ENCODE measurements at regions not wholly inside any gene's neighbourhood (a gene's known extent, or its start where the extent isn't known, plus 50 kb on each side); places are given as distances from the start of the nearest gene placed in this dataset.
A peak's percentile ranks its signal among the peaks of the same experiment; 100 is the strongest.
"Not testable (repeated sequence)": the region's sequence is repeated elsewhere in the genome, so short reads cannot be mapped to it uniquely, and the experiment has no call there.

- not testable (repeated sequence) for H3K4me2 ChIP-seq (ENCODE audit: low read length); H3K4me3 ChIP-seq (ENCODE audit: insufficient read depth, low read depth, low read length); H2AFZ ChIP-seq (ENCODE audit: low read depth, low read length); H3K9me3 ChIP-seq (ENCODE audit: insufficient read depth, low read depth, low read length); H3K36me3 Mint-ChIP-seq (ENCODE audit: low read depth, unreplicated experiment); H3K27me3 ChIP-seq (ENCODE audit: insufficient read depth, low read length); H3K36me3 ChIP-seq (ENCODE audit: insufficient read depth, low read length); FAIRE-seq; DNase-seq (ENCODE audit: low read depth); H4K20me1 ChIP-seq (ENCODE audit: insufficient read depth, low read length); H3K9me3 Mint-ChIP-seq (ENCODE audit: unreplicated experiment); H3K27ac ChIP-seq (ENCODE audit: low read depth, low read length); H3K4me3 Mint-ChIP-seq (ENCODE audit: unreplicated experiment); H3K79me2 ChIP-seq (ENCODE audit: insufficient read depth, low read length); H3K27me3 Mint-ChIP-seq (ENCODE audit: low read depth, unreplicated experiment); H3K9ac ChIP-seq (ENCODE audit: low read length)
- H3K27ac Mint-ChIP-seq (ENCODE audit: unreplicated experiment): peak overlapping the region; percentile 72
- peaks cover 12% of the 10 kb centered on the region for H3K4me1 ChIP-seq (ENCODE audit: insufficient read depth, low read length)
- peaks cover 13% of the 10 kb centered on the region for H3K4me1 Mint-ChIP-seq (ENCODE audit: low read depth, unreplicated experiment)
These were observed 114.4 kb upstream of the ZNF469 start for GRCh38 chr16:88268186-88268970.

- H3K79me2 ChIP-seq (ENCODE audit: insufficient read depth, low read length); H3K9me3 ChIP-seq (ENCODE audit: insufficient read depth, low read depth, low read length); H3K4me2 ChIP-seq (ENCODE audit: low read length); H3K27ac ChIP-seq (ENCODE audit: low read depth, low read length); H3K4me3 ChIP-seq (ENCODE audit: insufficient read depth, low read depth, low read length); H3K4me1 ChIP-seq (ENCODE audit: insufficient read depth, low read length); H3K36me3 ChIP-seq (ENCODE audit: insufficient read depth, low read length); H3K4me3 Mint-ChIP-seq (ENCODE audit: unreplicated experiment); H3K27me3 ChIP-seq (ENCODE audit: insufficient read depth, low read length); H3K27me3 Mint-ChIP-seq (ENCODE audit: low read depth, unreplicated experiment); H3K36me3 Mint-ChIP-seq (ENCODE audit: low read depth, unreplicated experiment); FAIRE-seq; H2AFZ ChIP-seq (ENCODE audit: low read depth, low read length); H3K9ac ChIP-seq (ENCODE audit: low read length); H4K20me1 ChIP-seq (ENCODE audit: insufficient read depth, low read length); H3K9me3 Mint-ChIP-seq (ENCODE audit: unreplicated experiment): not testable (repeated sequence)
- DNase-seq (ENCODE audit: low read depth): peak; percentile 49
- Mint-ChIP-seq H3K4me1 (ENCODE audit: low read depth, unreplicated experiment) (peaks cover 12% of the 10 kb centered on the region), H3K27ac (ENCODE audit: unreplicated experiment) (peak overlapping the region; percentile 82)
These were observed 112.5 kb upstream of the ZNF469 start for GRCh38 chr16:88270171-88270790.

- not testable (repeated sequence) for H3K36me3 ChIP-seq (ENCODE audit: insufficient read depth, low read length); FAIRE-seq; H3K4me2 ChIP-seq (ENCODE audit: low read length); H2AFZ ChIP-seq (ENCODE audit: low read depth, low read length); H3K79me2 ChIP-seq (ENCODE audit: insufficient read depth, low read length); H3K4me3 Mint-ChIP-seq (ENCODE audit: unreplicated experiment); H3K36me3 Mint-ChIP-seq (ENCODE audit: low read depth, unreplicated experiment); H3K27me3 ChIP-seq (ENCODE audit: insufficient read depth, low read length); H3K4me3 ChIP-seq (ENCODE audit: insufficient read depth, low read depth, low read length); H3K9me3 ChIP-seq (ENCODE audit: insufficient read depth, low read depth, low read length); H3K9me3 Mint-ChIP-seq (ENCODE audit: unreplicated experiment); DNase-seq (ENCODE audit: low read depth); H3K9ac ChIP-seq (ENCODE audit: low read length); H3K4me1 ChIP-seq (ENCODE audit: insufficient read depth, low read length); H3K27me3 Mint-ChIP-seq (ENCODE audit: low read depth, unreplicated experiment); H4K20me1 ChIP-seq (ENCODE audit: insufficient read depth, low read length); H3K27ac ChIP-seq (ENCODE audit: low read depth, low read length); H3K27ac Mint-ChIP-seq (ENCODE audit: unreplicated experiment)
- H3K4me1 Mint-ChIP-seq (ENCODE audit: low read depth, unreplicated experiment): peaks cover 11% of the 10 kb centered on the region
These were observed 111.5 kb upstream of the ZNF469 start for GRCh38 chr16:88271296-88271695.

DNA sequence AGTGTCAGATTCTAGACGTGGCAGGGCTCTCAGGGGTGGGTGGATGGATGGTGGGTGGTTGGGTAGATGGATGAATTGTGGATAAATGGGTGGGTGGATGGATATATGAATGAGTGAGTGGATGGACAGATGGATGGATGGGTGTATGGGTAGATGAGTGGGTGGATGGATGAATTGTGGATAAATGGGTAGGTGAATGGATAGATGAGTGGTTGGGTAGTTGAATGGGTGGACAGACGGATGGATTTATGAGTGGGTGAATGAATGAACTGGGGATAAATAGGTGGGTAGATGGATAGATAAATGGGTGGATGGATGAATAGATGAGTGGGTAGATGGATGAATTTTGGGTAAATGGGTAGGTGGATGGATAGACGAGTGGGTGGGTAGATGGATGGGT, 111.0 kb upstream of the ZNF469 start:
- not testable (repeated sequence) for H3K36me3 Mint-ChIP-seq (ENCODE audit: low read depth, unreplicated experiment); H3K9me3 Mint-ChIP-seq (ENCODE audit: unreplicated experiment); DNase-seq (ENCODE audit: low read depth); H4K20me1 ChIP-seq (ENCODE audit: insufficient read depth, low read length); H3K4me1 Mint-ChIP-seq (ENCODE audit: low read depth, unreplicated experiment); H3K4me3 Mint-ChIP-seq (ENCODE audit: unreplicated experiment); H3K4me2 ChIP-seq (ENCODE audit: low read length); H3K9ac ChIP-seq (ENCODE audit: low read length); H3K27me3 ChIP-seq (ENCODE audit: insufficient read depth, low read length); FAIRE-seq; H3K27ac ChIP-seq (ENCODE audit: low read depth, low read length); H3K9me3 ChIP-seq (ENCODE audit: insufficient read depth, low read depth, low read length); H3K27me3 Mint-ChIP-seq (ENCODE audit: low read depth, unreplicated experiment); H3K79me2 ChIP-seq (ENCODE audit: insufficient read depth, low read length); H2AFZ ChIP-seq (ENCODE audit: low read depth, low read length); H3K4me3 ChIP-seq (ENCODE audit: insufficient read depth, low read depth, low read length); H3K4me1 ChIP-seq (ENCODE audit: insufficient read depth, low read length); H3K36me3 ChIP-seq (ENCODE audit: insufficient read depth, low read length); H3K27ac Mint-ChIP-seq (ENCODE audit: unreplicated experiment)

DNA sequence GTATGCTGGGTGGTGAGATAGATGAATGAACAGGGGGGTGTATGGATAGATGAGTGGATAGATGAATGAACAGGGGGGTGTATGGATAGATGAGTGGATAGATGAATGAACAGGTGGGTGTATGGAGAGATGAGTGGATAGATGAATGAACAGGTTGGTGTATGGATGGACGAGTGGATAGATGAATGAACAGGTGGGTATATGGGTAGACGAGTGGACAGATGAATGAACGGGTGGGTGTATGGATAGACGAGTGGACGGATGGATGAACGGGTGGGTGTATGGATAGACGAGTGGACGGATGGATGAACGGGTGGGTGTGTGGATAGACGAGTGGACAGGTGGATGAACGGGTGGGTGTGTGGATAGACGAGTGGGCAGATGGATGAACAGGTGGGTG, 110.3 kb upstream of the ZNF469 start:
- not testable (repeated sequence) for H3K36me3 Mint-ChIP-seq (ENCODE audit: low read depth, unreplicated experiment); H2AFZ ChIP-seq (ENCODE audit: low read depth, low read length); DNase-seq (ENCODE audit: low read depth); H3K4me1 ChIP-seq (ENCODE audit: insufficient read depth, low read length); H3K4me3 Mint-ChIP-seq (ENCODE audit: unreplicated experiment); H3K27ac ChIP-seq (ENCODE audit: low read depth, low read length); H3K27me3 ChIP-seq (ENCODE audit: insufficient read depth, low read length); H3K9me3 Mint-ChIP-seq (ENCODE audit: unreplicated experiment); H3K4me1 Mint-ChIP-seq (ENCODE audit: low read depth, unreplicated experiment); H3K4me3 ChIP-seq (ENCODE audit: insufficient read depth, low read depth, low read length); H3K79me2 ChIP-seq (ENCODE audit: insufficient read depth, low read length); H3K27me3 Mint-ChIP-seq (ENCODE audit: low read depth, unreplicated experiment); H3K4me2 ChIP-seq (ENCODE audit: low read length); FAIRE-seq; H3K9me3 ChIP-seq (ENCODE audit: insufficient read depth, low read depth, low read length); H3K36me3 ChIP-seq (ENCODE audit: insufficient read depth, low read length); H4K20me1 ChIP-seq (ENCODE audit: insufficient read depth, low read length); H3K9ac ChIP-seq (ENCODE audit: low read length); H3K27ac Mint-ChIP-seq (ENCODE audit: unreplicated experiment)

GRCh38 chr16:88274126-88274750, 108.5 kb upstream of the ZNF469 start:
- DNase-seq (ENCODE audit: low read depth); H3K79me2 ChIP-seq (ENCODE audit: insufficient read depth, low read length); H3K4me3 ChIP-seq (ENCODE audit: insufficient read depth, low read depth, low read length); FAIRE-seq; H2AFZ ChIP-seq (ENCODE audit: low read depth, low read length); H3K4me1 ChIP-seq (ENCODE audit: insufficient read depth, low read length); H3K9ac ChIP-seq (ENCODE audit: low read length); H4K20me1 ChIP-seq (ENCODE audit: insufficient read depth, low read length); H3K36me3 ChIP-seq (ENCODE audit: insufficient read depth, low read length); H3K27ac Mint-ChIP-seq (ENCODE audit: unreplicated experiment); H3K27ac ChIP-seq (ENCODE audit: low read depth, low read length); H3K36me3 Mint-ChIP-seq (ENCODE audit: low read depth, unreplicated experiment); H3K4me3 Mint-ChIP-seq (ENCODE audit: unreplicated experiment); H3K27me3 ChIP-seq (ENCODE audit: insufficient read depth, low read length); H3K4me2 ChIP-seq (ENCODE audit: low read length); H3K9me3 Mint-ChIP-seq (ENCODE audit: unreplicated experiment); H3K27me3 Mint-ChIP-seq (ENCODE audit: low read depth, unreplicated experiment); H3K4me1 Mint-ChIP-seq (ENCODE audit: low read depth, unreplicated experiment): not testable (repeated sequence)
- peaks cover 14% of the 10 kb centered on the region for H3K9me3 ChIP-seq (ENCODE audit: insufficient read depth, low read depth, low read length)
